GM23338 (cell line): ENCODE measurements at regions not wholly inside any gene's neighbourhood (a gene's known extent, or its start where the extent isn't known, plus 50 kb on each side); places are given as distances from the start of the nearest gene placed in this dataset.

Experiments
- ATAC-seq: fragments of 200-7000 bp; cut with Tn5 transposase; 3 replicates; pipeline ENCODE4 v1.9.1; 2020
- DNase-seq: peaks from one replicate; pipeline ENCODE4 v3.0.0-alpha.2; 2015; ENCODE audit warnings: low spot score
- H2AFZ ChIP-seq: fragments of 200-600 bp; sonication (generic); 2 replicates; pipeline ENCODE4 v1.8.0; 2016; ENCODE audit warnings: antibody characterized with exemption, mild to moderate bottlenecking, moderate library complexity
- H3F3A ChIP-seq: fragments of 200-600 bp; sonication (generic); replicated peaks from 2 replicates; pipeline ENCODE4 v1.8.0; 2017; ENCODE audit warnings: antibody characterized with exemption, mixed run types, low read depth
- H3K27ac ChIP-seq: fragments of 200-600 bp; sonication (generic); 2 replicates; pipeline ENCODE4 v1.6.1; 2016; ENCODE audit warnings: low read depth
- H3K27me3 ChIP-seq: fragments of 200-600 bp; sonication (generic); 2 replicates; pipeline ENCODE4 v1.8.0; 2016; ENCODE audit warnings: mild to moderate bottlenecking, mixed run types, moderate library complexity; ENCODE audit not compliant: insufficient read depth
- H3K36me3 ChIP-seq: fragments of 200-600 bp; sonication (generic); 2 replicates; pipeline ENCODE4 v1.8.0; 2016; ENCODE audit warnings: mild to moderate bottlenecking; ENCODE audit not compliant: insufficient read depth
- H3K4me1 ChIP-seq: fragments of 200-600 bp; sonication (generic); 2 replicates; pipeline ENCODE4 v1.8.0; 2016; ENCODE audit warnings: mild to moderate bottlenecking, moderate library complexity; ENCODE audit not compliant: insufficient read depth
- H3K4me2 ChIP-seq: fragments of 200-600 bp; sonication (generic); 2 replicates; pipeline ENCODE4 v1.7.1; 2017; ENCODE audit warnings: mixed run types
- H3K4me3 ChIP-seq: fragments of 200-600 bp; sonication (generic); 2 replicates; pipeline ENCODE4 v1.6.1; 2016; ENCODE audit warnings: mixed run types
- H3K79me2 ChIP-seq: fragments of 200-600 bp; sonication (generic); replicated peaks from 2 replicates; pipeline ENCODE4 v1.8.0; 2017; ENCODE audit warnings: mild to moderate bottlenecking; ENCODE audit not compliant: insufficient read depth
- H3K9me2 ChIP-seq: fragments of 200-600 bp; sonication (generic); 2 replicates; pipeline ENCODE4 v1.8.0; 2017; ENCODE audit not compliant: insufficient read depth
- H4K20me1 ChIP-seq: fragments of 200-600 bp; sonication (generic); replicated peaks from 2 replicates; pipeline ENCODE4 v1.8.0; 2017; ENCODE audit warnings: mild to moderate bottlenecking; ENCODE audit not compliant: insufficient read depth
- H3K27ac Mint-ChIP-seq: 2 replicates; pipeline ENCODE4 v1.8.0; 2020; ENCODE audit warnings: inconsistent platforms, mild to moderate bottlenecking, moderate library complexity, mixed read lengths
- H3K27me3 Mint-ChIP-seq: 3 replicates; pipeline ENCODE4 v1.8.0; 2022; ENCODE audit warnings: low read depth, mild to moderate bottlenecking, moderate library complexity, mixed read lengths, inconsistent platforms; ENCODE audit not compliant: insufficient read depth, poor library complexity
- H3K36me3 Mint-ChIP-seq: 3 replicates; pipeline ENCODE4 v1.8.0; 2021; ENCODE audit warnings: low read depth, mild to moderate bottlenecking, inconsistent platforms, moderate library complexity, mixed read lengths
- H3K4me1 Mint-ChIP-seq: 3 replicates; pipeline ENCODE4 v1.8.0; 2020; ENCODE audit warnings: mild to moderate bottlenecking, inconsistent platforms, mixed read lengths
- H3K4me3 Mint-ChIP-seq: 3 replicates; pipeline ENCODE4 v1.8.0; 2021; ENCODE audit warnings: moderate library complexity, mild to moderate bottlenecking, inconsistent platforms, mixed read lengths
- H3K9me3 Mint-ChIP-seq: 3 replicates; pipeline ENCODE4 v1.8.0; 2020; ENCODE audit warnings: moderate library complexity, mild to moderate bottlenecking, inconsistent platforms, mixed read lengths
- ETS1 ChIP-seq: IDR thresholded peaks from 2 replicates; pipeline ENCODE4 v1.6.1; 2016; ENCODE audit warnings: antibody characterized with exemption
- EZH2 ChIP-seq: fragments of 200-600 bp; sonication (generic); IDR thresholded peaks from one replicate; pipeline ENCODE4 v1.8.0; 2017; ENCODE audit warnings: antibody characterized with exemption, mild to moderate bottlenecking, low read depth; ENCODE audit not compliant: unreplicated experiment
- EZH2phosphoT487 ChIP-seq: fragments of 200-600 bp; sonication (generic); IDR thresholded peaks from one replicate; pipeline ENCODE4 v1.8.1; 2018; ENCODE audit warnings: antibody characterized with exemption; ENCODE audit not compliant: unreplicated experiment
- JUNB ChIP-seq: IDR thresholded peaks from one replicate; pipeline ENCODE4 v1.6.1; 2016; ENCODE audit warnings: antibody characterized with exemption; ENCODE audit not compliant: unreplicated experiment
- NANOG ChIP-seq: IDR thresholded peaks from 2 replicates; pipeline ENCODE4 v1.6.1; 2016; ENCODE audit warnings: antibody characterized with exemption, borderline replicate concordance
- POLR2AphosphoS5 ChIP-seq: IDR thresholded peaks from 2 replicates; pipeline ENCODE4 v1.6.1; 2016; ENCODE audit warnings: antibody characterized with exemption, low read depth
- REST ChIP-seq: IDR thresholded peaks from one replicate; pipeline ENCODE4 v1.6.1; 2018; ENCODE audit warnings: antibody characterized with exemption; ENCODE audit not compliant: unreplicated experiment
- ZNF114 ChIP-seq: fragments of 250-450 bp; sonication (Bioruptor Pico); IDR thresholded peaks from 2 replicates; pipeline ENCODE4 v1.5.0; 2020; ENCODE audit warnings: mild to moderate bottlenecking, moderate library complexity
- TF ChIP-seq, protein P1 (sequence below), 2 experiments: fragments of 200-600 bp in 1 of 2; sonication (generic) in 1 of 2; conservative IDR thresholded peaks; 2 replicates each; pipeline versions ENCODE4 v1.5.1 to v1.6.1; 2016 to 2017; ENCODE audit warnings: antibody characterized with exemption in 2 of 2, low read depth in 2 of 2, mild to moderate bottlenecking in 2 of 2, moderate library complexity in 1 of 2

GRCh38 chr10:21273400-21273968 lies 252.0 kb downstream of the SKIDA1 start:
- no peaks in the 10 kb centered on the region for H3K9me2 ChIP-seq
- TF ChIP-seq POLR2AphosphoS5 (no peak), ZNF114 (no peak), REST (no peak), NANOG (no peak), JUNB (no peak)
- TF ChIP-seq, protein P1, sequence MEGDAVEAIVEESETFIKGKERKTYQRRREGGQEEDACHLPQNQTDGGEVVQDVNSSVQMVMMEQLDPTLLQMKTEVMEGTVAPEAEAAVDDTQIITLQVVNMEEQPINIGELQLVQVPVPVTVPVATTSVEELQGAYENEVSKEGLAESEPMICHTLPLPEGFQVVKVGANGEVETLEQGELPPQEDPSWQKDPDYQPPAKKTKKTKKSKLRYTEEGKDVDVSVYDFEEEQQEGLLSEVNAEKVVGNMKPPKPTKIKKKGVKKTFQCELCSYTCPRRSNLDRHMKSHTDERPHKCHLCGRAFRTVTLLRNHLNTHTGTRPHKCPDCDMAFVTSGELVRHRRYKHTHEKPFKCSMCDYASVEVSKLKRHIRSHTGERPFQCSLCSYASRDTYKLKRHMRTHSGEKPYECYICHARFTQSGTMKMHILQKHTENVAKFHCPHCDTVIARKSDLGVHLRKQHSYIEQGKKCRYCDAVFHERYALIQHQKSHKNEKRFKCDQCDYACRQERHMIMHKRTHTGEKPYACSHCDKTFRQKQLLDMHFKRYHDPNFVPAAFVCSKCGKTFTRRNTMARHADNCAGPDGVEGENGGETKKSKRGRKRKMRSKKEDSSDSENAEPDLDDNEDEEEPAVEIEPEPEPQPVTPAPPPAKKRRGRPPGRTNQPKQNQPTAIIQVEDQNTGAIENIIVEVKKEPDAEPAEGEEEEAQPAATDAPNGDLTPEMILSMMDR (conservative IDR thresholded peaks at IDR 0.05; ENCODE audit: low read depth in 2 of 2) = no peak

DNA sequence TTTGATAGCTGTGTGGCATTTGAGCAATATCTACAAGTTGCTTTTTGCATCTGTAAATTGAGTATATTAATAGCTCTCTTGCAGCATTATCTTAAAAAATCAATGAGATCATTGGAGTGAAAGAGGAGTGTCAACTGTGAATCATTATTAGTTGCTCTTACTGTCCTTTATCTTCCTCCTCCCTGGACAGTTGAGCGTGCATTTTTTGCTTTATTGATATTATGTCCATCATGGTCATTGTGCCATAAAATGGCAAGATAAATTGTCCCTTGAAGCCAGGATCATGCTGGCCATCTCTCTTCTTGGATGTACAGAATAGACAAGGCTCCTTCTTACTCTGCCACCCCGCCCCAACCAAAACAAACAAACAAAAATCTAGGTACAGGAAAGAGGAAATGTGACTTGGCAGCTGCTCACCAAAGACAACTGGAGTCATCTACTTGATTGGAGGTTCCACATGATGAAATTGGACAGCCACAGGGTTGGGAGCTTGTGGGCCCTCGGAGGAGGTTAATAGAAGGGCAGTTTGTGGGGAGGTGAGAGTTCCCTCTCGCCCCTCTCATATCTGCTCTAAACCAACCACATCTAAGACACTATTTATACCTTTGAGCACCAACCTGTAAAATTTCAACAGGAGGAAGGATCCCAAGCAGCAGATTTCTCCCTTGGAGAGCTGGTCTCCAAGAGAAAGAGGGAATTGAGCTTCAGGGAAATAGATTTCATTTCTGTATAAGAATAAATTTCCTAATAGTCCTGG lies 252.7 kb downstream of the SKIDA1 start:
- Mint-ChIP-seq H3K27me3 (peaks cover 7% of the 10 kb centered on the region), H3K36me3 (peaks cover 24% of the 10 kb centered on the region), H3K9me3 (peaks cover 14% of the 10 kb centered on the region), H3K27ac (no peak overlapping the region), H3K4me3 (no peak overlapping the region), H3K4me1 (peaks cover 6% of the 10 kb centered on the region; the same call in 1 of the 3 replicates)
- H3K27me3 ChIP-seq = no peaks in the 10 kb centered on the region
- H3K79me2 ChIP-seq = no peaks in the 10 kb centered on the region
- no peaks in the 10 kb centered on the region for H4K20me1 ChIP-seq
- H3K36me3 ChIP-seq = no peaks in the 10 kb centered on the region
- no peak overlapping the region for H2AFZ ChIP-seq
- no peak overlapping the region for H3K4me2 ChIP-seq
- H3K27ac ChIP-seq = no peak overlapping the region
- H3F3A ChIP-seq = no peaks in the 10 kb centered on the region; the same call in 1 of the 2 replicates
- DNase-seq = no peak
- no peaks in the 10 kb centered on the region for H3K4me1 ChIP-seq
- no peak overlapping the region for H3K4me3 ChIP-seq
- no peak for ATAC-seq
- no peaks in the 10 kb centered on the region for H3K9me2 ChIP-seq
- TF ChIP-seq REST = no peak
- TF ChIP-seq EZH2 = no peak
- no peak for TF ChIP-seq NANOG
- TF ChIP-seq, protein P1 (conservative IDR thresholded peaks at IDR 0.05; ENCODE audit: low read depth in 2 of 2) = no peak
- no peak for TF ChIP-seq ZNF114
- no peak for TF ChIP-seq EZH2phosphoT487
- TF ChIP-seq JUNB = no peak
- no peak for TF ChIP-seq POLR2AphosphoS5
- no peak for TF ChIP-seq ETS1

More at GRCh38 chr10:21273400-21273968, 252.0 kb downstream of the SKIDA1 start:
- no peaks in the 10 kb centered on the region for H3K36me3 ChIP-seq
- no peaks in the 10 kb centered on the region for H3K27me3 ChIP-seq
- no peak overlapping the region for H3K27ac ChIP-seq
- Mint-ChIP-seq H3K4me3 (no peak overlapping the region), H3K9me3 (peaks cover 14% of the 10 kb centered on the region), H3K27me3 (peaks cover 7% of the 10 kb centered on the region), H3K27ac (no peak overlapping the region), H3K4me1 (peaks cover 8% of the 10 kb centered on the region; the same call in 2 of the 3 replicates), H3K36me3 (peaks cover 24% of the 10 kb centered on the region)
- DNase-seq (no peak), ATAC-seq (no peak)
- no peaks in the 10 kb centered on the region for H3K4me1 ChIP-seq
- no peaks in the 10 kb centered on the region; the same call in 1 of the 2 replicates for H3F3A ChIP-seq
- no peak overlapping the region for H3K4me3 ChIP-seq
- no peaks in the 10 kb centered on the region for H4K20me1 ChIP-seq
- H3K79me2 ChIP-seq = no peaks in the 10 kb centered on the region
- H2AFZ ChIP-seq = no peak overlapping the region
- no peak overlapping the region for H3K4me2 ChIP-seq
